GM23338 (cell line): ENCODE measurements at regions not wholly inside any gene's neighbourhood (a gene's known extent, or its start where the extent isn't known, plus 50 kb on each side); places are given as distances from the start of the nearest gene placed in this dataset.

Experiments used
- CTCF ChIP-seq, 2 experiments: fragments of 200-600 bp in 1 of 2; sonication (generic) in 1 of 2; conservative IDR thresholded peaks; 2 replicates each; pipeline versions ENCODE4 v1.5.1 to v1.6.1; 2016 to 2017; ENCODE audit warnings: antibody characterized with exemption in 2 of 2, low read depth in 2 of 2, mild to moderate bottlenecking in 2 of 2, moderate library complexity in 1 of 2
- EZH2 ChIP-seq: fragments of 200-600 bp; sonication (generic); IDR thresholded peaks from one replicate; pipeline ENCODE4 v1.8.0; 2017; ENCODE audit warnings: antibody characterized with exemption, mild to moderate bottlenecking, low read depth; ENCODE audit not compliant: unreplicated experiment
- EZH2phosphoT487 ChIP-seq: fragments of 200-600 bp; sonication (generic); IDR thresholded peaks from one replicate; pipeline ENCODE4 v1.8.1; 2018; ENCODE audit warnings: antibody characterized with exemption; ENCODE audit not compliant: unreplicated experiment
- JUNB ChIP-seq: IDR thresholded peaks from one replicate; pipeline ENCODE4 v1.6.1; 2016; ENCODE audit warnings: antibody characterized with exemption; ENCODE audit not compliant: unreplicated experiment
- POLR2AphosphoS5 ChIP-seq: IDR thresholded peaks from 2 replicates; pipeline ENCODE4 v1.6.1; 2016; ENCODE audit warnings: antibody characterized with exemption, low read depth
- REST ChIP-seq: IDR thresholded peaks from one replicate; pipeline ENCODE4 v1.6.1; 2018; ENCODE audit warnings: antibody characterized with exemption; ENCODE audit not compliant: unreplicated experiment

GRCh38 chr5:36462295-36463021 lies 143.9 kb upstream of the SLC1A3 start:
- TF ChIP-seq CTCF (conservative IDR thresholded peaks at IDR 0.05; ENCODE audit: low read depth in 2 of 2) (no peak), POLR2AphosphoS5 (no peak), EZH2phosphoT487 (no peak), EZH2 (no peak), REST (no peak), JUNB (no peak)
